SJCRH30 (cell line): ENCODE measurements at regions not wholly inside any gene's neighbourhood (a gene's known extent, or its start where the extent isn't known, plus 50 kb on each side); places are given as distances from the start of the nearest gene placed in this dataset.

Experiments used
- DNase-seq, 2 experiments: peaks; one replicate each; pipeline ENCODE4 v3.0.0-alpha.2; 2015 to 2020
- H3K27ac ChIP-seq: fragments of 250-450 bp; sonication (Bioruptor Pico); 2 replicates; pipeline ENCODE4 v1.5.1; 2020; ENCODE audit warnings: mild to moderate bottlenecking, moderate library complexity
- H3K27me3 ChIP-seq: fragments of 250-450 bp; sonication (Bioruptor Pico); 2 replicates; pipeline ENCODE4 v1.5.1; 2020; ENCODE audit warnings: mild to moderate bottlenecking, moderate library complexity
- H3K36me3 ChIP-seq: fragments of 250-450 bp; sonication (Bioruptor Pico); 2 replicates; pipeline ENCODE4 v1.5.1; 2020; ENCODE audit warnings: mild to moderate bottlenecking, moderate library complexity
- H3K4me1 ChIP-seq: fragments of 250-450 bp; sonication (Bioruptor Pico); 2 replicates; pipeline ENCODE4 v1.5.1; 2020; ENCODE audit warnings: mild to moderate bottlenecking, moderate library complexity
- H3K4me3 ChIP-seq: fragments of 250-450 bp; sonication (Bioruptor Pico); 2 replicates; pipeline ENCODE4 v1.5.1; 2020; ENCODE audit warnings: mild to moderate bottlenecking, moderate library complexity
- H3K9me3 ChIP-seq: fragments of 250-450 bp; sonication (Bioruptor Pico); replicated peaks from 2 replicates; pipeline ENCODE4 v1.5.1; 2020; ENCODE audit warnings: mild to moderate bottlenecking, moderate library complexity

DNA sequence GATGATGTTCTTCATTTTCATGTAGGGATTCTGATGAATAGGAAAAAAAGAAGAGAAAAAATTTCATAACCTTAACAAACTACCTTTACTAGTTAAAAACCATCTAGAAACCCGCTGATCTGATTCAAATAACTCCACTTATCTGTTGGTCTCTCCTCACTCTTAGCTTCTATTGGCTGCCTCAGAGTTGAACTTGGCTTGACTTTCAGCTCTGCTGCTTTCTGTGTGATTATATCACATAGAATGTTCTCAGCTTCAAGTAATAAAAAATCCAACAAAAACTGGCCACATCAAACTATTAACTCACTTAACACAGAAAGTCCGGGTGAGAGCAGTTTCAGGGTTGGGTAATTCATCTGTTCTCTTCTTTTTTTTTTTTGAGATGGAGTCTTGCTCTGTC, 126.8 kb upstream of the RASGRP1 start:
- no peak for DNase-seq
- no peaks in the 10 kb centered on the region for H3K36me3 ChIP-seq
- H3K27me3 ChIP-seq, result 0 out of 2 replicates have a peak, but pooled peaks cover 3% of the 10 kb centered on the region
- no peak overlapping the region for H3K27ac ChIP-seq
- no peaks in the 10 kb centered on the region for H3K4me1 ChIP-seq
- no peaks in the 10 kb centered on the region for H3K9me3 ChIP-seq
- H3K4me3 ChIP-seq, result no peak overlapping the region

DNA sequence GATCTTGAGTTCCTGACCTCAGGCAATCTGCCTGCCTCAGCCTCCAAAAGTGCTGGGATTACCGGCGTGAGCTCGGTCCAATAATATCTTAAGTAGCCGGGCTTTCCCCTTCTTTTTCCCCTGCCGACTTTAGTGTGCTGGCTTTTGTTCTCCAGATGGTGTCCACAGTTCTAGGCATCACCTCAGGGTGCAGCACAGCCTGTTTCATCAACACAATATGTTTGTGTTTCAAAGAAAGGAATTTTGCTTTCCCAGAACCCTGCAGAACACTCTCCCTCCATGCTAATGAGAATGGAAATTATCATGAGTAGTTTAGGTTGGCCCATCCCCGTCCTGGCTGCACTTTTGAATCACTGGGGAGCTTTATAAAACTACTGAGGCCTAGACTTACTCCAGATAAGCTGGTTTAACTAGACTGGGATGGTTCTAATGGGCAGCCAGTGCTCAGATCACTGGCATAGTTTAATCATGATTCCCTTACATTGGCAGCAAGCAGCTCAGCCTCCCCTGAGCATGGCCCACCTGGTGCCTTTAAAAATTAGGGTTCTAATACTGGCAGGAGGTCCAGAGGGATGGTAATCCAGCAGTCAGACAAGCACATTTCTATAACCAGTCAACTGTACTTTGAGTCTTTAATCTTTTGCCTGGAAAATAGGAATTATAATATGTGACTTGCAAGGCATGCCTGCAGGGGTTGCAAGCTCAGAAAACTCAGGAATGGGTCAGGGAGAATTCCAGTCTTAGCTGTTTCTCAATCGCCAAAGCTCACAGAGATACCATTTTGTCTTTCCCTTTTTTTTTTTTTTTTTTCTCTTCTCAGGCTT, 127.6 kb upstream of the RASGRP1 start:
- 0 out of 2 replicates have a peak, but pooled peaks cover 3% of the 10 kb centered on the region for H3K27me3 ChIP-seq
- no peak overlapping the region for H3K27ac ChIP-seq
- no peaks in the 10 kb centered on the region for H3K9me3 ChIP-seq
- no peak overlapping the region for H3K4me3 ChIP-seq
- H3K36me3 ChIP-seq, result no peaks in the 10 kb centered on the region
- H3K4me1 ChIP-seq, result no peaks in the 10 kb centered on the region
- no peak for DNase-seq

DNA sequence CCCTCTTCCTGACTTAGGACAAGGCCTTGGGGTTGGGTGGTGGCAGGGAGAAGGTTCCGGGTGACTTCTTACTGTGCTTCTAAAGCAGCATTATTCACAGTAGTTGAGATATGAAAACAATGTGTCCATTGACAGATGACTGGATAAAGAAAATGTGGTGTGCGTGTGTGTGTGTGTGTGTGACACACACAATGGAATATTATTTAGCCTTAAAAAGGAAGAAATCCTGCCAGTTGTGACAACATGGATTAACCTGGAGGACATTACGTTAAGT, 128.1 kb upstream of the RASGRP1 start:
- H3K9me3 ChIP-seq, result no peaks in the 10 kb centered on the region
- DNase-seq, result no peak
- no peaks in the 10 kb centered on the region for H3K36me3 ChIP-seq
- no peak overlapping the region for H3K4me3 ChIP-seq
- H3K27me3 ChIP-seq, result 0 out of 2 replicates have a peak, but pooled peaks cover 3% of the 10 kb centered on the region
- H3K27ac ChIP-seq, result no peak overlapping the region
- H3K4me1 ChIP-seq, result no peaks in the 10 kb centered on the region

DNA sequence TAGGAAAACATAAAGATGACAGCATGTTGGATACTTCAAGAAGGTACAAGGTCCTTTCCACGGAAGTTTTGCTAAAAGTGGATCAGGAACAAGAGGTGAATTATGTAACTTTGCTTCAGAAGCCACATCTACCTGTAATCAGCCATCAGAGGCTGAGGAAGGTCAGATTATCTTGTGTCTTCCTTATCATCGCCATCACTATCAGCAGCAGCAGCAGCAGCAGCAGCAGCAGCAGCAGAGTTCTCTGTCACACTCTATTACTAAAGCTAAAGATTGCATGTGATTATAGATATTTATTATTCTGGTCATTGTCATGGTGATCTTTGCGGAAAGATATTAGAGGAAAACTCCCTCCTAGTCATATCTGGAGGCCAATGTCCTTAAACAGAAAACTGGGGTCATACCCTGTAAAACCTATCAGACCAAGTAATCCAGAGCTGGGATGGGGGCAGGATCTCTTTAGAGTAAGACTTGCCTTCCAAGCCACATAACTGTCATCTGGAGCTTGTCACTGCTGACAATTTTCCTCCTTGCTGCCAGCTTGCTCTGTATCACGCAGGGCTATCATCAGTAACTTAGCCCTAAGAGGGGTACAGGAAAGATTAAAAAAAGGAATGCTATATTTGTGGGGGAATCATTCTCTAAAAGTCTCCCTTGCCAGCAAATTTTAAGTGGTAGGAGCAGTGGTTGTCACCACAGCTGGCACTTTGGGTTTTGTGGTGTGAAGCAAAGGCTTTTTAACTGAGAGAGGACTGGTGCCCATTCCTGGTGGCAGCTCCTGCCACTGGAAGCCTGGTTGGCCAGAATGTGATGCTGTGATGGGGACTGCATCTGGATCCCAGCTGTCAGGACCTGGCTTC, 130.9 kb upstream of the RASGRP1 start:
- Histone ChIP-seq H3K4me3 (no peak overlapping the region), H3K9me3 (no peaks in the 10 kb centered on the region), H3K27me3 (0 out of 2 replicates have a peak, but pooled peaks cover 3% of the 10 kb centered on the region), H3K36me3 (no peaks in the 10 kb centered on the region), H3K4me1 (no peaks in the 10 kb centered on the region), H3K27ac (no peak overlapping the region)
- DNase-seq, result no peak

DNA sequence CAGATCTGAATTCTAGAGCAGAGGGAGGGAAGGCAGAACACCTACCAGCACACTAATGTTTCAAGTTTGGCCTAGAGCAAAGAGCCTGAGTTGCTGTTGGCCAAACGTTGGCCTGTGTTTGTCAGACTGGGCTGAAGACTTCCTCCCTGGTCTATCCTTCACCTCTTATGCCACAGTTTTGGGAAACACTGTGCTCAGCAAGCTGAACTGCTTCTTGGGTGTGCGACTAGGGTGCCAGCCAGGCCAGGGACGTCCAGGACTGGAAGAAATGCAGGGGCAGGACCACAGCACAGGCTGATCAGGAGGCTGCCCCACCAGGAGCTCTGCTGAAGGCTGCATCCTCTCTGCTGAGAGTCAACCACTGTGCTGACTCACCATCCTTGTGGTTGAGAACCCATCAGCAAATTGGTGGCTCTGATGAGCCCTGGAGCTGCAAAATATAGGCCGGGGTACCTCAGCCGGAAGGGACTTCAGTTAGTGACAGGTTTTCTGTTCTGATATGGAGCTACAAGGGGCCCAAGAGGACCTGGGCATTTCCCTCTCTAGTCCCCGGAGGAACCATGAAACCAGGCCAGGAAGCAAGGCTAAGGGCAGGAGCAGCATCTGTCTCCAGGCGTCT, 131.6 kb upstream of the RASGRP1 start:
- no peak overlapping the region for H3K4me3 ChIP-seq
- H3K9me3 ChIP-seq, result no peaks in the 10 kb centered on the region
- no peaks in the 10 kb centered on the region for H3K36me3 ChIP-seq
- no peak overlapping the region for H3K27ac ChIP-seq
- DNase-seq, result peak in 1 of 2 experiments; percentile 12
- no peaks in the 10 kb centered on the region for H3K4me1 ChIP-seq
- H3K27me3 ChIP-seq, result 0 out of 2 replicates have a peak, but pooled peaks cover 3% of the 10 kb centered on the region

DNA sequence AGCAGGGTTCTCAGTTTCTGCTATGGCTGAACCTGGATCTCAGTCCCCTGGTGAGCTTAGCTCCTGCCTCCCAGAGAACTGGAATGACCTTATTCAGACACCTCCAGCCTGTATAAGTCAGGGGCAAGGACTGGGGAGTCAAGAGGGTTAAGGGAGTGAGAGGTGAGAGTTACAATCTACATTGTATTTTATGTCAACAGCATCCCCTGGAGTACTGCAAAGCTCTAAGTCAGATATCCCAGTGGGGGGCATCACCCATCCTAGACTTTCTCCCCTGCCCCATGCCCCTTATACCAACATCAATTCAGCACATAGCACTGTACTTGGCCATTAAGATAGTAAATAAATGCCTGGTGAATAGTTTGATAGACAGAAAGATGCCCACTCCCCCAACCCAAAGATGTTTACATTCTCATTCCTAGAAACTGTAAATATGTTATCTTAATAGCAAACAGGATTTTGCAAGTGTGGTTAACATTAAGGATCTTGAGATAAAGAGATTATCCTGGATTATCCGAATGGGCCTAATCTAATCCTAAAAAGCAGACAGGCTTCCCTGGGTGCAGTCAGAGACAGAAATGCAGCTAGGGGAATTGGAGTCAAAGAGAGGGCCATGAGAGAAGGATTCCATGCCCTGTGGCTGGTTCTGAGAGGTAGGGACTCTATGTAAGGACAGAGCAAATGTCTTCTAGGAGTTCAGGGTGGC, 132.3 kb upstream of the RASGRP1 start:
- H3K27me3 ChIP-seq, result 0 out of 2 replicates have a peak, but pooled peaks cover 3% of the 10 kb centered on the region
- peaks cover 3% of the 10 kb centered on the region for H3K4me1 ChIP-seq

DNA sequence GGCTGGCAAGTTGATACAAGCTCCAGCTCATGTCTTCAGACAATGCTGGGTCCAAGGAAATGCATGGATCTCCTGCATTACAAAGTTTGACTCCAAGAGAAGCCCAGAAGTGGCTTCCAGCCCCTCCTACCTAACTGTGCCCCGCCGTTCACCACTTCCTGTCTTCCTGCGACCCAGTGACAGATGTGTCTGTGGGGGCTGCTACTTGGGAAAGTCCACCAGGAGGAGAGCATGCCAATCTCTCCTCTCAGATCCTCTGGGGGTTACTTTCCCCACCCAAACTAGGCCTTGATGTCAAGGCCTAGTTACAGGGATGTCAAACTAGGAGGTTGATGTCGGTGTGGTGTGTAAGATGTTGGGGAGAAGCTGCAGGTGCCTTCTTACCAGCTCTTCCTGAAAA, 133.6 kb upstream of the RASGRP1 start:
- Histone ChIP-seq H3K9me3 (no peaks in the 10 kb centered on the region), H3K36me3 (no peaks in the 10 kb centered on the region), H3K27ac (no peak overlapping the region), H3K4me3 (no peak overlapping the region), H3K4me1 (peaks cover 13% of the 10 kb centered on the region), H3K27me3 (0 out of 2 replicates have a peak, but pooled peaks cover 3% of the 10 kb centered on the region)
- peak in 1 of 2 experiments; percentile 18 for DNase-seq

More for the DNA sequence above, 132.3 kb upstream of the RASGRP1 start:
- no peak overlapping the region for H3K27ac ChIP-seq
- H3K36me3 ChIP-seq, result no peaks in the 10 kb centered on the region
- no peaks in the 10 kb centered on the region for H3K9me3 ChIP-seq
- no peak overlapping the region for H3K4me3 ChIP-seq
- no peak for DNase-seq

DNA sequence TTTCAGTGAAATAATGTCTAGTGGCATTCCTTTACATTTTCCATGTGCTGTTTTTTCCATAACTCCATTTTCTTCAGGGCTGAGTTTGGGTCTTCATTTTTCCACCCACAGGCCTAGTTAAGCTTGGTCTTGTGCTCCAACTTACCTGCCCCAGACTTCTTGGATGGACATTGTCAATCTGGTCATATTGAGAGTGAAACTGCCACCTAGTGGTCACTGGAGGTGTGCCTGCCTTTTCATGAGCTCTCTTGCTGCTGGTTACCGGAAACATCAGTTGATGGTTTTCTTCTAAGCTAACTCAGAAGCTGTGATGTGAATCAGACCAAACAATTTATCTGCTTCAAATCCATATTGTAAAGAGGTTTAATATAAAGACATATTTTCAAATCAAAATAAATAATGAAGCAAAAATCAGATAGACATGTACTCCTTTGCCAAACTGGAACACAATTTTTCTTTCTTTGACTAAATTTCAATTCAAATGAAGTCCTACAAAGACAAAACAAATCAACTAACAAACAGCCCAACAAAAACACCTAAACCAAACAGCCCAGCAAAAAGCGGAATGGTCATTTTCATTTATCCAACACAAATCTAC, 135.1 kb upstream of the RASGRP1 start:
- no peaks in the 10 kb centered on the region for H3K36me3 ChIP-seq
- peak; percentile 54 to 74 for DNase-seq
- H3K9me3 ChIP-seq, result no peaks in the 10 kb centered on the region
- no peaks in the 10 kb centered on the region for H3K27me3 ChIP-seq
- no peak overlapping the region for H3K27ac ChIP-seq
- H3K4me3 ChIP-seq, result no peak overlapping the region
- peaks cover 13% of the 10 kb centered on the region for H3K4me1 ChIP-seq

DNA sequence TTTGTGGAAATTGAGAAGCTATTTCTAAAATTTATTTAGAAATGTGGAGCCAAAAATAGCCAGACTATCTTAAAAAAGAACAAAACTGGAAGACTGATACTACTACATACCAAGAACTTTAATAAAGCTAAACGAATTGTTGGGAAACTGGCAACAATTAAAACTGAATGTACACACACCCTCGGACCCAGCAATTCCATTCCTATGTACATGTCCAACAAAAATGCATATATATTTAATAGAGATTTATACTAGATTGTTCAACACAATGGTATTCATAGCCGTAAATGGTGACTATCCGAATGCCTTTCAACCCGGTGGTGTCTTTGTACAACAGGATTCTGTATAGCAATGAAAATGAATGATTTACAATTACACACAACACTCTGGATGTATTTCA, 136.5 kb upstream of the RASGRP1 start:
- H3K4me1 ChIP-seq, result peaks cover 25% of the 10 kb centered on the region
- no peaks in the 10 kb centered on the region for H3K36me3 ChIP-seq
- DNase-seq, result no peak
- H3K4me3 ChIP-seq, result no peak overlapping the region
- no peak overlapping the region for H3K27ac ChIP-seq
- no peaks in the 10 kb centered on the region for H3K9me3 ChIP-seq
- H3K27me3 ChIP-seq, result no peaks in the 10 kb centered on the region

DNA sequence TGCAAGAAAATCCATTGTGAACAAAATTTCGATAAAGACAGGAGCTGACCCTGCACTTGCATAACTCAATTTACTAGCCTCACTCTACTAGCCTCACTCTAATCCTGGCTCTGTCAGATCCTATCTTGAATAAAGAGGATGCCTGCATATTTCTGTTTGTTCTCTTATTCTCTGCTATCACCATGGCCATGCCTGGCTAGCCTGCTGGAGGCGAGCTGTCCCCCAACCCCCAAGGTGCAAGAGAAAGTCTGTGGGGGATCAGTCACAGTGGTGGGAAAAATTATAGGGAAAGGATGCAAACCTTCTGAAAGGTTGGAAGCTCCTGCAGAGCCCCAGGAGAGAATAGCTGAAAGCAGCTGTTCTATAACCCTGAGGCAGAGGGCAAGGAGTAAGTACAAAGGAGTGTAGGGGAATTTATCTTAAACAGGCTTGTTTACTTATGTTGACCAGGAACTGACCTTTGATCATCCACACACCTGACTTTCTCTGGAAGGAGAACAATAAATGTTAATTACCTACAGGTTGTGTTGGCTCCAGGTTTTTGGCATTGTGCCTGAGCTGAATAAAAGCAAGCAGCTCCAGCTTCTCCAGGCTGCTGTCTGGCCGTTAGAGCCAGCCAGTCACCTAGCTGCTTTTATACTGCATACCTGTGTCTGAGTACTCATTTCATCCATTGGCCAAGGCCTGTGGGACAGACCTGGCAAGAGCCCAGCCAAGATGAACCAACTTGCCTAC, 137.7 kb upstream of the RASGRP1 start:
- Histone ChIP-seq H3K36me3 (no peaks in the 10 kb centered on the region), H3K27ac (no peak overlapping the region), H3K27me3 (no peaks in the 10 kb centered on the region), H3K4me1 (peaks cover 25% of the 10 kb centered on the region), H3K4me3 (no peak overlapping the region), H3K9me3 (no peaks in the 10 kb centered on the region)
- DNase-seq, result peak; percentile 65 to 75

DNA sequence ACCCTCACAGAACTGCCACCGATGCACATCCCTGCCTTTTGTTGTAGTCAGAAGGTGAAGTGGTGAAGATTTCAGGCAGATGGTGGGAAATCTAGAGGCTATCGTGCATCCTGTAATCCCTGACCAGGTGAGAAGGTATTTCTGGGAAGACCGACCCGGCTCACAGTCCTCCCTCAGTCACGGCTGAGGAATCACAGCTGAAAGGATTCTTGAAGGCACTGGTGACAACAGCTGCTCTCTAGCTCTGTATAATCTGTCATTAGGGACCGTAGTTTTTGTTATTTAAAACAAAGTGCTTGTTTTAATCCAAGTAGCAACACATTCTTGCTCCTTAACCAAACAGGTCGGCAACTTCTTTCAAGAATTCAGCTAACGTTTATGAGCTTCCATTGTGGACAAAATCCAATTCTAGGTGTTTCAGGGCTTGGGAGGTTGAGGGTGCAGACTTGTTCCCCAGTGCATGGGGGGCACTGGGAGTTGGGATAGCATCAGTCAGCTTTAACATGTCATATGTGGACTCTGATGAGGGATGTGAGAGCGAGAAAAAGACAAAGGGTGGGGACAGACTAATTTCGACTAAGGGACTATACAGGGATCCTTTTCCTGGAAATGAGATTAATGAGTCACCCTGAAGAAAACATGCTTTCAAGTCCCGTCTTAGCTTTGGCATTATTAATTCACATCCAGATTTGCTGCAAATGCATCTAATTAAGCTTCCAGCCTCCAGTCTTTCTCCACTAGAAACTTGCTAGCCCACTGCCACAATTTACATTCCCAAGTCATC, 141.0 kb upstream of the RASGRP1 start:
- no peaks in the 10 kb centered on the region for H3K36me3 ChIP-seq
- H3K4me3 ChIP-seq, result no peak overlapping the region
- H3K9me3 ChIP-seq, result no peaks in the 10 kb centered on the region
- H3K27ac ChIP-seq, result no peak overlapping the region
- peak; percentile 15 to 55 for DNase-seq
- H3K27me3 ChIP-seq, result no peaks in the 10 kb centered on the region
- peaks cover 34% of the 10 kb centered on the region for H3K4me1 ChIP-seq

DNA sequence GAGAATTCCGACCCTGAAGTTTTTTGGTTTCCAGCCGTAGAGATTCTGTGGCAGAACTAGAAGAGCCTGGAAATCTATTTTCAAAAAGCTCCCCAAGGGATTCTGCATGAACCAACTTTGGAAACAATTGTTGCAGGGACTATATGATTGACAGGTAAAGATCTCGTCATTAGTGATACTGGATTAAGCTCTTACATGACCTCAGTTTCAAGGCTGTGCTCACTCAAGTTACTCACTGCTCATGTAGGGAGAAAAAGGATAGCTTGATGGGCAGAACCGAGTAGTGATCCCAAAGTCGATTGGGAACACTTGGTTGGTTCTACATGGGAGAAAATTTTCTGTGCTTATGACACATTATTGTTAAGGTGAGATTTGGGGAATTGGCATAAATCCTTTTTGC, 142.3 kb upstream of the RASGRP1 start:
- H3K4me1 ChIP-seq, result peaks cover 30% of the 10 kb centered on the region

More for the DNA sequence above, 142.3 kb upstream of the RASGRP1 start:
- no peak overlapping the region for H3K4me3 ChIP-seq
- DNase-seq, result no peak
- no peaks in the 10 kb centered on the region for H3K36me3 ChIP-seq
- H3K9me3 ChIP-seq, result no peaks in the 10 kb centered on the region
- no peaks in the 10 kb centered on the region for H3K27me3 ChIP-seq
- H3K27ac ChIP-seq, result no peak overlapping the region
